Brain microvascular endothelial cell (primary cell): ENCODE measurements at regions not wholly inside any gene's neighbourhood (a gene's known extent, or its start where the extent isn't known, plus 50 kb on each side); places are given as distances from the start of the nearest gene placed in this dataset.

Experiments used
- DNase-seq: peaks from one replicate; pipeline ENCODE4 v3.0.0-alpha.2; 2020
- H3K27ac ChIP-seq: fragments of 250-450 bp; sonication (Bioruptor Pico); 2 replicates; pipeline ENCODE4 v1.5.1; 2020; ENCODE audit warnings: mild to moderate bottlenecking, moderate library complexity
- H3K27me3 ChIP-seq: fragments of 250-450 bp; sonication (Bioruptor Pico); replicated peaks from 2 replicates; pipeline ENCODE4 v1.5.1; 2020; ENCODE audit warnings: mild to moderate bottlenecking
- H3K36me3 ChIP-seq: fragments of 250-450 bp; sonication (Bioruptor Pico); replicated peaks from 2 replicates; pipeline ENCODE4 v1.5.1; 2020; ENCODE audit warnings: mild to moderate bottlenecking
- H3K4me3 ChIP-seq: 2 replicates; pipeline ENCODE4 v1.5.1; 2011; ENCODE audit warnings: low read depth, mild to moderate bottlenecking, control low read depth, low read length, moderate library complexity
- in situ Hi-C: cut with HindIII; loops from 2 replicates; pipeline ENCODE4 v1.10.0; 2017; ENCODE audit warnings: low sequenced_read_pairs, low pct_ligation_motif_present
- TF ChIP-seq, protein P1 (sequence below): IDR thresholded peaks from 2 replicates; pipeline ENCODE4 v1.5.1; 2011; ENCODE audit warnings: low read depth, mild to moderate bottlenecking, moderate library complexity, low read length, control low read depth, inconsistent platforms; ENCODE audit errors: missing control alignments

DNA sequence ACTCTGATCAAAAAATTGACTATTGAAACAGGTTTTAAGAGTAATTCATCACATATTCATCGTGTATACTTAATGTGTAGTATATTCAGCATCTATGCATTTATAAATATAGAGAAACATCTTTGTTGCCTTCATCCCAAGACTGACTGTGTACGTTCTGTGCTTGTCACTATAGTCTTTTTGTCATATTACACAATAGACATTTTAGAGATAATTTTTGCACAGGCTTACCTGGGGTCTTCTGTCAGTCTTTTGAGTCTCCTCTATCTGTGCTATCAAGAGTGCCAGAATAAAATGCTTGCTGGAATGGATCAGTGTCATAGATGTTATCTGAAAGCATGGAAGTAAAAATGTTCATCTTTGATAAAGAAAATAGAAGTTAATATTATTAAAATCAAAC lies 1047.7 kb upstream of the NRXN1 start:
- no peaks in the 10 kb centered on the region for H3K27me3 ChIP-seq
- TF ChIP-seq, protein P1, sequence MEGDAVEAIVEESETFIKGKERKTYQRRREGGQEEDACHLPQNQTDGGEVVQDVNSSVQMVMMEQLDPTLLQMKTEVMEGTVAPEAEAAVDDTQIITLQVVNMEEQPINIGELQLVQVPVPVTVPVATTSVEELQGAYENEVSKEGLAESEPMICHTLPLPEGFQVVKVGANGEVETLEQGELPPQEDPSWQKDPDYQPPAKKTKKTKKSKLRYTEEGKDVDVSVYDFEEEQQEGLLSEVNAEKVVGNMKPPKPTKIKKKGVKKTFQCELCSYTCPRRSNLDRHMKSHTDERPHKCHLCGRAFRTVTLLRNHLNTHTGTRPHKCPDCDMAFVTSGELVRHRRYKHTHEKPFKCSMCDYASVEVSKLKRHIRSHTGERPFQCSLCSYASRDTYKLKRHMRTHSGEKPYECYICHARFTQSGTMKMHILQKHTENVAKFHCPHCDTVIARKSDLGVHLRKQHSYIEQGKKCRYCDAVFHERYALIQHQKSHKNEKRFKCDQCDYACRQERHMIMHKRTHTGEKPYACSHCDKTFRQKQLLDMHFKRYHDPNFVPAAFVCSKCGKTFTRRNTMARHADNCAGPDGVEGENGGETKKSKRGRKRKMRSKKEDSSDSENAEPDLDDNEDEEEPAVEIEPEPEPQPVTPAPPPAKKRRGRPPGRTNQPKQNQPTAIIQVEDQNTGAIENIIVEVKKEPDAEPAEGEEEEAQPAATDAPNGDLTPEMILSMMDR: no peak
- H3K4me3 ChIP-seq: no peak overlapping the region
- DNase-seq: no peak
- H3K27ac ChIP-seq: no peak overlapping the region
- no peaks in the 10 kb centered on the region for H3K36me3 ChIP-seq
- in situ Hi-C loops: no loop called here

DNA sequence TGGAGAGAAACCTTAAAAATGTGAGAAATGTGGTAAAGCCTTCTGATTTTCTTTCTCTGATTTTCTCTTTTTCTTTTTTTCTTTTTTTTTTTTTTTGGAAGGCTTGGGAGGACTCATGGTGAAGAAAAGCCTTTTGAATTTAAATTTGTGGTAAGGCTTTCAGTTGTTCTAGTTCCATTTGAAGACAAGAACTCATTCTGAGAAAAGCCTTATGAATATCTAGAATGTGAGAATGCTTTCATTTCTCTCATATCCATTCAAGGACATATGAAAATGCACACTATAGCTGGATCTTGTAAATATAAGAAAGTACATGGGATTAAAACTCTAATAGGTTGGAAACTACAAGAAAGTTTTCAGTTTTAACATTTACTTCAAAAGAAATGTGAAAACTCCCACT lies 1045.2 kb upstream of the NRXN1 start:
- TF ChIP-seq, protein P1: no peak
- no peaks in the 10 kb centered on the region for H3K36me3 ChIP-seq
- no peak for DNase-seq
- H3K27me3 ChIP-seq: no peaks in the 10 kb centered on the region
- H3K4me3 ChIP-seq: no peak overlapping the region
- in situ Hi-C loops: no loop called here
- no peak overlapping the region for H3K27ac ChIP-seq

DNA sequence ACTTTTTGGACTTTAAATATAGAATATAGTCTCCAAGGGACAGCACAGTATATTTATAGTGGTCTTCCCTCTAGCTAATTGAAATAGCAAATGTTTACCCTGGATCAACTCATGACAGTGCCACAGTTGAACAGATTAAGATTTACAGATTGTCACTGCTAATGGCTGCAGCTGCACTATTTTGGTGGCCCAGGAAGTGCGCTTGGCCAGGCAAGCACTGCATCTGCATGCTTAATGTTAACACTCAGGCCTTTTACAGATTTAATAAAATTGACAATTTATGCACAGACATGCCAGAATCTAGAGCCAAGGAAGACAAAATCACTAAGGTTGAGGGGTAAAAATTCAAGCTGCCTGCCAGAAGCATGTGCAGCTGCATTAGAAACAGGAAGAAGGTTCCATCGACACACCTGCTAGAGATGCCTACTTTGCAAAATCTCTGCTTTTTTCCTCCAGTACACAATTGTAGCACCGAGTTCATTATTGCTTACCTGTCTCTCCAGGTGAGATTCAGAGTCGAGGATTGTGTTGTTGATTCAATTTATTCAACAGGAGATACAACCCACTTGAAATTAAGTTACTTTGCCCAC lies 1042.3 kb upstream of the NRXN1 start:
- no peak for DNase-seq
- Histone ChIP-seq H3K4me3 (no peak overlapping the region), H3K36me3 (no peaks in the 10 kb centered on the region), H3K27me3 (no peaks in the 10 kb centered on the region), H3K27ac (no peak overlapping the region)
- in situ Hi-C loops: no loop called here
- TF ChIP-seq, protein P1: no peak

DNA sequence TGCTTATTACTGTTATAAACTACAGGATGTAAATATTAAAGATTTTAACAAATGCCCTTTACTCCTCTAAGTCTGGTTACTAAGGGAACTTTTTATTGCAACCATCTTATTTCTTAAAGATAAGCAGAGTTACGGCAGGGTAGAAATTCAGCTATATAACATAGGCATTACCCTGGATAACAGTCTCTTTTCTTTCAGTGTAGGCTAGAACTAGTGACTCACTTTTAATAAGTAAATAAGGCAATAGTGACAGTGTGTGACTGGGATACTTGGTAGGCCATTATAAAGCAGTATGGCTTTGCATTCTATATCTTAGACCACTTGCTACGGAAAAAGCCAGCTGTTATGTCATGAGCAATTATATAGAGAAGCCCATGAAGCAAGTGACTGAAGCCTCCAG lies 1041.0 kb upstream of the NRXN1 start:
- in situ Hi-C loops: no loop called here
- no peak for DNase-seq
- no peak overlapping the region for H3K27ac ChIP-seq
- TF ChIP-seq, protein P1: no peak
- no peaks in the 10 kb centered on the region for H3K36me3 ChIP-seq
- H3K4me3 ChIP-seq: no peak overlapping the region
- no peaks in the 10 kb centered on the region for H3K27me3 ChIP-seq

DNA sequence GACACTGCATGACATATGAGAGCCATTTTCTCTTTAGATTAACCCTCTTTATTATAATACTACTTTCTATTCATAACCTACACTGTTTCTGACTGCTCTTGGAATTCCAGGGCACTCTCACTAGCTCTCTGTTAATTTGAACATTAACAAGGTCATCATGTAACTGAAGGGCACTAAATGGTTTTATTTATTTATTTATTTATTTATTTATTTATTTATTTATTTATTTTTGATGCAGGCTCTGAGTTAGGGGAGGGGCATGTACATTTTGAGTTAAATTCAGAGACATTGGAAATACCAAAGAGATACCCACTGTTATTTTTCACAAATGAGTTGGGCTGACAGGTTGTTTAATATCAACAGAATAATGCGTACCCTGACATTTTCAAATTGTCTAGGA lies 1038.7 kb upstream of the NRXN1 start:
- Histone ChIP-seq H3K27me3 (no peaks in the 10 kb centered on the region), H3K4me3 (no peak overlapping the region), H3K27ac (no peak overlapping the region), H3K36me3 (no peaks in the 10 kb centered on the region)
- TF ChIP-seq, protein P1: no peak
- no peak for DNase-seq
- in situ Hi-C loops: no loop called here

DNA sequence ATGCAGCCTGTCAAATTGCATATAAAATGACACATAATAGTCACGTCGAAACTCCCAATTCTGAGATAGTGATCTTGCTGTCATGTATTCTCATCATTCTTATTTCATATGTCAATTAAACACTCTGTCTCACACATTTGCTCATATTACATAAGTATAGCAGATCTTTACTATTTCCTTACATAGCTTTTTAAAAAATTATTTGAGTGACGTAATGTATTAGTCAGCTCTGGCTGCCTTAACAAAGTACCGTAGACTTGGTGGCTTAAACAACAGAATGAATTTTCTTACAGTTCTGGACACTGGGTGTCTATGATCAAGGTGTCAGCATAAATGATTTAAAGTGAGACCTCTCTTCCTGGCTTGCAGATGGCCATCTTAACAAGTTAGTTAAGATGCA lies 1032.3 kb upstream of the NRXN1 start:
- no peak overlapping the region for H3K4me3 ChIP-seq
- in situ Hi-C loops: no loop called here
- DNase-seq: no peak

More for the DNA sequence above, 1032.3 kb upstream of the NRXN1 start:
- Histone ChIP-seq H3K36me3 (no peaks in the 10 kb centered on the region), H3K27me3 (no peaks in the 10 kb centered on the region), H3K27ac (no peak overlapping the region)
- TF ChIP-seq, protein P1: no peak
